OCI-LY7 (cell line): ENCODE measurements at regions not wholly inside any gene's neighbourhood (a gene's known extent, or its start where the extent isn't known, plus 50 kb on each side); places are given as distances from the start of the nearest gene placed in this dataset.
"Not testable (repeated sequence)": the region's sequence is repeated elsewhere in the genome, so short reads cannot be mapped to it uniquely, and the experiment has no call there.

Experiments
- BruUV-seq: library from RNA; stranded (reverse); fragments of 400-500 nt; replicated peaks from 2 replicates; lab custom pipeline; 2021; lab: Mats Ljungman, UMichigan
- CTCF ChIA-PET: fragments of 300-600 bp; sonication (Branson Sonifier 250); formaldehyde crosslinking; loops from one replicate; lab custom pipeline; 2022; ENCODE audit warnings: antibody characterized with exemption; ENCODE audit not compliant: unreplicated experiment; lab: Charles Lee
- POLR2A ChIA-PET: fragments of 300-600 bp; sonication (Branson Sonifier 250); formaldehyde crosslinking; loops from one replicate; lab custom pipeline; 2022; ENCODE audit warnings: antibody characterized with exemption; lab: Charles Lee
- DNase-seq: peaks from one replicate; pipeline ENCODE4 v3.0.0-alpha.2; 2015; ENCODE audit warnings: low spot score
- H2AFZ ChIP-seq: fragments of 200-600 bp; sonication (generic), shearing (Covaris generic); 2 replicates; pipeline ENCODE4 v1.6.1; 2014; ENCODE audit warnings: mild to moderate bottlenecking, antibody characterized with exemption, low read length, moderate library complexity
- H3K27ac ChIP-seq: fragments of 200-600 bp; sonication (generic); 2 replicates; pipeline ENCODE4 v1.5.1; 2014; ENCODE audit warnings: mixed run types, low read depth, mild to moderate bottlenecking, moderate library complexity, low read length, inconsistent platforms; ENCODE audit not compliant: poor library complexity, severe bottlenecking
- H3K36me3 ChIP-seq: fragments of 200-600 bp; sonication (generic); 2 replicates; pipeline ENCODE4 v1.6.1; 2014; ENCODE audit warnings: mild to moderate bottlenecking, antibody characterized with exemption, low read length, moderate library complexity, mixed read lengths; ENCODE audit not compliant: insufficient read depth
- H3K4me1 ChIP-seq: fragments of 200-600 bp; sonication (generic); 2 replicates; pipeline ENCODE4 v1.5.1; 2014; ENCODE audit warnings: mild to moderate bottlenecking, low read length; ENCODE audit not compliant: insufficient read depth, poor library complexity, severe bottlenecking
- H3K4me2 ChIP-seq: fragments of 200-600 bp; sonication (generic); 2 replicates; pipeline ENCODE4 v1.6.1; 2014; ENCODE audit warnings: mild to moderate bottlenecking, low read length
- H3K4me3 ChIP-seq: fragments of 200-600 bp; sonication (generic); 2 replicates; pipeline ENCODE4 v1.5.1; 2014; ENCODE audit warnings: mild to moderate bottlenecking, low read depth, low read length; ENCODE audit not compliant: poor library complexity, severe bottlenecking
- H3K79me2 ChIP-seq: fragments of 200-600 bp; sonication (generic); 2 replicates; pipeline ENCODE4 v1.6.1; 2016; ENCODE audit warnings: low read depth, mild to moderate bottlenecking, low read length, moderate library complexity, mixed read lengths; ENCODE audit not compliant: insufficient read depth
- H3K9me2 ChIP-seq: fragments of 200-600 bp; sonication (generic); 2 replicates; pipeline ENCODE4 v1.6.1; 2016; ENCODE audit warnings: mild to moderate bottlenecking, low read length, mixed read lengths; ENCODE audit not compliant: insufficient read depth
- H3K9me3 ChIP-seq: fragments of 200-600 bp; sonication (generic); 2 replicates; pipeline ENCODE4 v1.6.1; 2014; ENCODE audit warnings: mild to moderate bottlenecking, mixed run types, low read length, mixed read lengths
- H4K20me1 ChIP-seq: fragments of 200-600 bp; sonication (generic); 2 replicates; pipeline ENCODE4 v1.6.1; 2014; ENCODE audit warnings: mild to moderate bottlenecking, antibody characterized with exemption, low read length, moderate library complexity, mixed read lengths; ENCODE audit not compliant: insufficient read depth
- CTCF ChIP-seq: fragments of 200-600 bp; sonication (generic); conservative IDR thresholded peaks from 2 replicates; pipeline ENCODE4 v1.5.1; 2014; ENCODE audit warnings: mild to moderate bottlenecking, antibody characterized with exemption, low read length, moderate library complexity, mixed read lengths
- EZH2phosphoT487 ChIP-seq: fragments of 200-600 bp; sonication (generic); IDR thresholded peaks from 2 replicates; pipeline ENCODE4 v1.6.1; 2018; ENCODE audit warnings: low read depth, borderline replicate concordance, mild to moderate bottlenecking, mixed run types, antibody characterized with exemption, low read length, moderate library complexity, mixed read lengths
- intact Hi-C: fragments of 100-400 bp; cut with micrococcal nuclease; formaldehyde crosslinking; loops from one replicate; pipeline ENCODE4 v1.10.0; 2022; ENCODE audit not compliant: unreplicated experiment

GRCh38 chr10:51012073-51012472 is 62.2 kb upstream of the PRKG1 start:
- no peak overlapping the region for H3K27ac ChIP-seq
- H3K4me3 ChIP-seq = no peak overlapping the region
- H3K36me3 ChIP-seq = no peaks in the 10 kb centered on the region
- no TSS peak for BruUV-seq
- ChIA-PET POLR2A (no interaction called here), CTCF (no interaction called here)
- DNase-seq = no peak
- H3K4me1 ChIP-seq = no peaks in the 10 kb centered on the region
- intact Hi-C loops = no loop called here
- H4K20me1 ChIP-seq = no peaks in the 10 kb centered on the region
- TF ChIP-seq CTCF = no peak
- no peak for TF ChIP-seq EZH2phosphoT487
- no peak overlapping the region for H2AFZ ChIP-seq
- no peaks in the 10 kb centered on the region for H3K79me2 ChIP-seq
- no peak overlapping the region for H3K4me2 ChIP-seq
- H3K9me3 ChIP-seq = no peaks in the 10 kb centered on the region
- H3K9me2 ChIP-seq = no peaks in the 10 kb centered on the region

- intact Hi-C loops = no loop called here
Observed at GRCh38 chr10:51014680-51015389, 59.5 kb upstream of the PRKG1 start.

GRCh38 chr10:51015390-51015754 is 58.9 kb upstream of the PRKG1 start:
- H4K20me1 ChIP-seq, H3K79me2 ChIP-seq, H3K36me3 ChIP-seq, H3K4me3 ChIP-seq, H3K4me1 ChIP-seq, H3K4me2 ChIP-seq, H3K9me3 ChIP-seq, POLR2A ChIA-PET, H3K27ac ChIP-seq, H2AFZ ChIP-seq, H3K9me2 ChIP-seq, DNase-seq, BruUV-seq, CTCF ChIA-PET, intact Hi-C loops: not testable (repeated sequence)

More at GRCh38 chr10:51014680-51015389, 59.5 kb upstream of the PRKG1 start:
- Histone ChIP-seq H4K20me1 (no peaks in the 10 kb centered on the region), H3K9me2 (no peaks in the 10 kb centered on the region), H3K79me2 (no peaks in the 10 kb centered on the region), H2AFZ (no peak overlapping the region), H3K4me2 (no peak overlapping the region), H3K4me1 (no peaks in the 10 kb centered on the region), H3K36me3 (no peaks in the 10 kb centered on the region), H3K9me3 (no peaks in the 10 kb centered on the region), H3K27ac (no peak overlapping the region), H3K4me3 (no peak overlapping the region)
- DNase-seq = no peak
- ChIA-PET POLR2A (interaction anchor here (0.7 kb wide), 1 partner anchor 701 kb away, joined by 4 read pairs; no protein-coding TSS in a partner anchor), CTCF (no interaction called here)
- BruUV-seq = no TSS peak
- TF ChIP-seq EZH2phosphoT487 (no peak), CTCF (no peak)
